ENCODE measurements at regions not wholly inside any gene's neighbourhood (a gene's known extent, or its start where the extent isn't known, plus 50 kb on each side); places are given as distances from the start of the nearest gene placed in this dataset.

GRCh38 chr2:104163611-104164130 is 690.2 kb upstream of the POU3F3 start:
- Mint-ChIP-seq H3K4me3 (no peak overlapping the region), H3K27me3 (ENCODE audit: low read depth) (no peaks in the 10 kb centered on the region), H3K9me3 (peaks cover 2 to 3% of the 10 kb centered on the region in 2 donors), H3K4me1 (ENCODE audit: low read depth) (no peaks in the 10 kb centered on the region), H3K27ac (no peak overlapping the region), H3K36me3 (ENCODE audit: insufficient read depth in 2 of 2) (no peaks in the 10 kb centered on the region)
- ATAC-seq (replicated peaks in 1 of 2) = no peak
- no peak for DNase-seq

DNA sequence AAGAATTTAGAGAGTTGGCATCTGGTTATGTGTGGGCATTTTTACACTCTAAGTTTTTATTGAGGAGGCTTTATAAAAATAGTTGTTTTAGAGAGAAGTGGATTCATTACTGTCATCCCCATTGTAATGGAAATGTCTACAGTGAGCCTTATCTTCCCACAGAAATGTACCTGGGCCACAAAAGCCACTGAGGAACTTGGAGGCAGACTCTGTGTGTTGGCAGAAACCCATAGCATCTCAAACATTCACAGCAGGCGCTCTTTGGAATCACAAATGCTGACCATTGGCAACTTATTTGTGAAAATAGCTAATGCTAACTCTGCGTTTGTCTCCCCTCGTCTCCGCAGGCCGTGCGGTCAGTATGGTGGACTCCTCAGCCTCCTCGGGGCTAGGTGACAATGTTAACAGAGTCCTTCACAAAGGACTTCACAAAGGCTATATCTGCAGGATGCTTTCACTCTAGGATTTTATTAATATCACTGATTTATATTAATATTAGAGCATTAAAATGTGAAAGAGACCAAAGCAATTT is 689.1 kb upstream of the POU3F3 start:
- Mint-ChIP-seq H3K4me3 (no peak overlapping the region), H3K4me1 (ENCODE audit: low read depth) (no peaks in the 10 kb centered on the region), H3K9me3 (peaks cover 2 to 3% of the 10 kb centered on the region in 2 donors), H3K27me3 (ENCODE audit: low read depth) (no peaks in the 10 kb centered on the region), H3K36me3 (ENCODE audit: insufficient read depth in 2 of 2) (no peaks in the 10 kb centered on the region), H3K27ac (no peak overlapping the region)
- DNase-seq (no peak), ATAC-seq (replicated peaks in 1 of 2) (no peak)

GRCh38 chr2:104177179-104177578 is 676.7 kb upstream of the POU3F3 start:
- DNase-seq (no peak), ATAC-seq (replicated peaks in 1 of 2) (no peak)
- no peaks in the 10 kb centered on the region for H3K4me1 Mint-ChIP-seq (ENCODE audit: low read depth)
- peaks cover 6 to 9% of the 10 kb centered on the region in 2 donors for H3K9me3 Mint-ChIP-seq
- H3K27ac Mint-ChIP-seq = no peak overlapping the region
- H3K36me3 Mint-ChIP-seq (ENCODE audit: insufficient read depth in 2 of 2) = no peaks in the 10 kb centered on the region
- no peaks in the 10 kb centered on the region for H3K27me3 Mint-ChIP-seq (ENCODE audit: low read depth)
- H3K4me3 Mint-ChIP-seq = no peak overlapping the region

DNA sequence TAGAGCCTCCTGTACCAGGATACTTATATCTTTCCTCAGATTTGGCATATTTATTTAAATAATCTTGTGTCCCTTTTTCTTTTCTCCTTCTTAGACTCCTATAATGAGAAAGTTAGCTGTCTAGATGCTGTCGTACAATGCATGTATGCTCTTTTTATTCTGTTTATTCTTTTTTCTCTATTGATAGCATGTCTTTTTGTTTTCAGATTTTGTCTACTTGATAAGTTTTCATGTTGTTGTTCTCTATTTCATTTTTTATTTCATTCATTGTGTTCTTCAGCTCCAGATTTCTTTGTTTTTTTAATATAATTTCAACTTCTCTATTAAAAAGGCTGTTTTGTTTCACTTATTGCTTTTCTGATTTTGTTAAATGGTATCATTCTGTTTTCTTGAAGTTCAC is 674.3 kb upstream of the POU3F3 start:
- H3K4me1 Mint-ChIP-seq (ENCODE audit: low read depth) = no peaks in the 10 kb centered on the region

DNA sequence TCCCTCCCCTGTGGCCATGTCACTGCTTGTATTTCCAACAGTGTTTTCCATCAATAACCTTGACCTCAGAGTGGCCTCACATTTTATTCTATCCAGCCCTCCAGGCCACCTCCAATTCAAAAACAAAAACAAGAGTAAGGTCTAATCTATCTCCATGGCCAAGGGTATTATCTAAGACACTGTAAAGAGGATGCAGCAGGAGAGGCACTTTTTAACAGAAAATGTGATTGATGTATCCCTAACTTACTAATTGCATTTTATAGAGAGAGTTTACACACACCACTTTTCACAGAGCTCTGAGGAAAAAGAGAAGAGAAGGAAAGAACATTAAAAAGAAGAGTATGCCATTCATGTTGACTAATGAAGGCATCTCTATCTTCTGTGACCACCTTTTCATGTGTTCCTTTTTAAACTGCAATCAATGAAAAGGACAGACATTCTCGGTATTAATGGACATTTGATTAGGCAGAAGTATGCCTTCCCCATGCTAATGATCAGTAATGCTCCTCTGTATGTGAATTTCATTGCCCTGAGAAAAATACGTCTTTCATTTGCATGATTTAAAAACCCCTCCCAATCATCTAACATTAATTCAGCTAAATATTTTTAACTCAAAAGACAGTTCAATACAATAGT is 653.3 kb upstream of the POU3F3 start:
- H3K4me1 Mint-ChIP-seq (ENCODE audit: low read depth) = no peaks in the 10 kb centered on the region

More for the DNA sequence above, 674.3 kb upstream of the POU3F3 start:
- ATAC-seq (replicated peaks in 1 of 2) (no peak), DNase-seq (no peak)
- Mint-ChIP-seq H3K27me3 (ENCODE audit: low read depth) (no peaks in the 10 kb centered on the region), H3K4me3 (no peak overlapping the region), H3K36me3 (ENCODE audit: insufficient read depth in 2 of 2) (no peaks in the 10 kb centered on the region), H3K9me3 (peaks cover 8 to 11% of the 10 kb centered on the region in 2 donors), H3K27ac (no peak overlapping the region)

DNA sequence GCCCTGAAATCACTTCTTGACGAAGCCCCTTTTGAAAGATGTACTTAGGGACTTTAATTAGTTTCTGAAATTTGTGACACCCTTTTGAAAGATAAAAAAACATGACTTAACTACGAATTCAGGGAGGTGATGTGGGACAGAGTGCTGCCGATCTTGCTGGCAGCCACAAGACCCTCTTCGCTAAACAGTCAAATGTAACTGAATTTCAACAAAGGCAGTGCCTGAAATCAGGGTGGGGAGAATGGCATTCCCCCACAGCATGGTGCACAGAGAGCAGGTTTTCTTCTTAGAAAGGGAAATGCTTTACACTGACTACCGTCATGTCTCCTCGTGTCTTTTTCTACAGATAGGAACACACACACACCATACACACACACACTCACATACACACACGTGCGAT is 640.2 kb upstream of the POU3F3 start:
- peaks cover under 1 to 7% of the 10 kb centered on the region in 2 donors for H3K9me3 Mint-ChIP-seq
- H3K36me3 Mint-ChIP-seq (ENCODE audit: insufficient read depth in 2 of 2) = no peaks in the 10 kb centered on the region
- no peaks in the 10 kb centered on the region for H3K4me1 Mint-ChIP-seq (ENCODE audit: low read depth)
- H3K27me3 Mint-ChIP-seq (ENCODE audit: low read depth) = no peaks in the 10 kb centered on the region
- no peak for DNase-seq
- H3K4me3 Mint-ChIP-seq = no peak overlapping the region
- no peak for ATAC-seq (replicated peaks in 1 of 2)
- no peak overlapping the region for H3K27ac Mint-ChIP-seq

More for the DNA sequence above, 653.3 kb upstream of the POU3F3 start:
- H3K36me3 Mint-ChIP-seq (ENCODE audit: insufficient read depth in 2 of 2) = no peaks in the 10 kb centered on the region
- H3K9me3 Mint-ChIP-seq = peaks cover 2 to 8% of the 10 kb centered on the region in 2 donors
- no peak overlapping the region for H3K4me3 Mint-ChIP-seq
- DNase-seq (no peak), ATAC-seq (replicated peaks in 1 of 2) (no peak)
- H3K27ac Mint-ChIP-seq = no peak overlapping the region
- H3K27me3 Mint-ChIP-seq (ENCODE audit: low read depth) = no peaks in the 10 kb centered on the region

GRCh38 chr2:104215269-104216161 is 638.4 kb upstream of the POU3F3 start:
- ATAC-seq (replicated peaks in 1 of 2) = no peak
- H3K36me3 Mint-ChIP-seq (ENCODE audit: insufficient read depth in 2 of 2) = no peaks in the 10 kb centered on the region

GRCh38 chr2:104233591-104233990 is 620.3 kb upstream of the POU3F3 start:
- H3K27ac Mint-ChIP-seq = no peak overlapping the region
- no peak for DNase-seq
- peaks cover 8 to 19% of the 10 kb centered on the region in 2 donors for H3K9me3 Mint-ChIP-seq
- ATAC-seq (replicated peaks in 1 of 2) = no peak
- H3K4me1 Mint-ChIP-seq (ENCODE audit: low read depth) = no peaks in the 10 kb centered on the region
- no peak overlapping the region for H3K4me3 Mint-ChIP-seq
- no peaks in the 10 kb centered on the region for H3K36me3 Mint-ChIP-seq (ENCODE audit: insufficient read depth in 2 of 2)
- no peaks in the 10 kb centered on the region for H3K27me3 Mint-ChIP-seq (ENCODE audit: low read depth)

More at GRCh38 chr2:104215269-104216161, 638.4 kb upstream of the POU3F3 start:
- DNase-seq = no peak
- Mint-ChIP-seq H3K9me3 (peaks cover 3 to 7% of the 10 kb centered on the region in 2 donors), H3K4me1 (ENCODE audit: low read depth) (no peaks in the 10 kb centered on the region), H3K4me3 (no peak overlapping the region), H3K27me3 (ENCODE audit: low read depth) (no peaks in the 10 kb centered on the region), H3K27ac (no peak overlapping the region)

DNA sequence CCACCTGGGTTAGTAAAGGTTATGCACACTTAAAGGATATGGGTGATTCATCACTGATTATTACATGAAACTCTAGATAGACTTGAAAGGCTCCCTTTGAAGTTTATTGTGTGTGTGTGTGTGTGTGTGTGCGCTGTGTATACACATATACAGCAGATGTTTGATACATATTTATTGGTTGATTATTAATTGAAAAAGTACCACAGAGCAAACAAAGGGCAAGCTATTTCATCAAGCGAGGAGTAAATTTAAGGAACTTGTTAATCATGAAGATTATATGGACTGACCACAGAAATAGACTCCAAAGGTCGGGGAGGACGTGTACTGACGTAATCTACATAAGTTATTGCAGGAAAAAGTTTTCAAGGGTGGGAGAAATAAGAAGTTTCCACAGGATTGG is 617.4 kb upstream of the POU3F3 start:
- no peak overlapping the region for H3K27ac Mint-ChIP-seq
- H3K36me3 Mint-ChIP-seq (ENCODE audit: insufficient read depth in 2 of 2) = peaks cover 2 to 3% of the 10 kb centered on the region in 2 donors
- no peaks in the 10 kb centered on the region for H3K27me3 Mint-ChIP-seq (ENCODE audit: low read depth)
- no peaks in the 10 kb centered on the region for H3K4me1 Mint-ChIP-seq (ENCODE audit: low read depth)
- no peak overlapping the region for H3K4me3 Mint-ChIP-seq
- ATAC-seq (replicated peaks in 1 of 2) = no peak
- peaks cover 10 to 19% of the 10 kb centered on the region in 2 donors for H3K9me3 Mint-ChIP-seq
- no peak for DNase-seq

DNA sequence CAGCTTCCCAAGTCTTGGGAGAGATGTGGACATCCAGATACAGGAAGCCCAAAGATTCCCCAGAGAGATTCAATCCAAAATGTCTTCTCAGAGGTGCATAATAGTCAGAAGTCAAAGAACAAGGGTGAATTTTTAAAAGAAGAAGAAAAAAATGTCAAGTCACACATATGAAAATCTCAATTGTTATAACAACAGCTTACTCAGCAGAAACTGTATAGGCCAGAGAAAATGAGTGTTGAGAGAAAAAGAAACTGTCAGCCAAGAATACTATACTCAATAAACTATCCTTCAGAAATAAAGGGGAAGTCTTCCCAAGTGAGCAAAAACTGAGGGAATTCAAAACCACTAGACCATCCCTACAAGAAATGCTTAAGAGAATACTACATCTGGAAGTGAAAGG is 612.9 kb upstream of the POU3F3 start:
- H3K4me3 Mint-ChIP-seq = no peak overlapping the region
- no peak for DNase-seq
- ATAC-seq (replicated peaks in 1 of 2) = no peak
- peaks cover 2 to 3% of the 10 kb centered on the region in 2 donors for H3K36me3 Mint-ChIP-seq (ENCODE audit: insufficient read depth in 2 of 2)
- peaks cover 11 to 21% of the 10 kb centered on the region in 2 donors for H3K9me3 Mint-ChIP-seq
- H3K4me1 Mint-ChIP-seq (ENCODE audit: low read depth) = no peaks in the 10 kb centered on the region
- H3K27me3 Mint-ChIP-seq (ENCODE audit: low read depth) = no peaks in the 10 kb centered on the region
- H3K27ac Mint-ChIP-seq = no peak overlapping the region

DNA sequence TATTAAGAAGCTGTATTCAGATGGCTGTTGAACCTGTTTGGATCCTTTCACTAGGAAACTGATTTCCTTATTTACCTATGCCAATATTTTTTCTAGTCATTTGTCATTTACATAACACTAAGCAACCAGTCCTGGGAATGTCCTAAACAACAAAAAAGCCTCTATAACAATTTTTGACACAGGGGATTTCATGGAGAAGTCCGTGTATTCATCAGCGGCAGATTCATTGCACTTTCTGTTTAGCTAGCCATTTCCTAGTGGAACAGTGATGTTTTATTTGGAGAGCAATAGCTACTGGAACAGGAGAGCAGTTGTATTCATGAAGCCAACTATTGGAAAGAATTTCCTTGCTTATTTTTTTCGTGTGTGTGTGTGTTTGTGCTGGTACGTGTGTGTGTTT is 604.3 kb upstream of the POU3F3 start:
- no peak for ATAC-seq (replicated peaks in 1 of 2)
- Mint-ChIP-seq H3K27ac (no peak overlapping the region), H3K36me3 (ENCODE audit: insufficient read depth in 2 of 2) (no peaks in the 10 kb centered on the region), H3K9me3 (peaks cover under 1% of the 10 kb centered on the region in 2 donors), H3K4me1 (ENCODE audit: low read depth) (no peaks in the 10 kb centered on the region), H3K4me3 (no peak overlapping the region), H3K27me3 (ENCODE audit: low read depth) (no peaks in the 10 kb centered on the region)
- no peak for DNase-seq

DNA sequence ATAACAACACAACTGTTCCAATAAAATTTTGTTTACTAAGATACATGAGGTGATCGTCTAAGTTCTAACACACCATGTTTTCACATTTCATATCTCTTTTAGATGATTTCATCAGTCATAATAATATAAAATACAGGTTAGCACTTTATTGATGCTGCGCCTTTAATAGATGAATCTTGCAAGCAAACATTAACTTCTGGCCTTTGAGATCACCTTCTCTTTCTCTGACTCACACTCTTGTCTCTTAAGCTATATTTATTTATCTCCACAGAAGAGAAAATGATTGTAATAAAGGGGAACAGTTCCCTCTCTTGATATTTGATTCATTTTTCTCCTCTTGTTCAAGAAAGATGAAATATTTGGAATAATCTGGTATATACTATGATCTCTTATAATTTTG is 603.3 kb upstream of the POU3F3 start:
- no peaks in the 10 kb centered on the region for H3K27me3 Mint-ChIP-seq (ENCODE audit: low read depth)
- H3K4me1 Mint-ChIP-seq (ENCODE audit: low read depth) = no peaks in the 10 kb centered on the region
- H3K4me3 Mint-ChIP-seq = no peak overlapping the region
- no peak for DNase-seq
- no peak for ATAC-seq (replicated peaks in 1 of 2)
- no peak overlapping the region for H3K27ac Mint-ChIP-seq
- H3K9me3 Mint-ChIP-seq = peaks cover 2% of the 10 kb centered on the region in 2 donors
- no peaks in the 10 kb centered on the region for H3K36me3 Mint-ChIP-seq (ENCODE audit: insufficient read depth in 2 of 2)

GRCh38 chr2:104254017-104254416 is 599.9 kb upstream of the POU3F3 start:
- H3K27ac Mint-ChIP-seq = no peak overlapping the region
- peaks cover 2% of the 10 kb centered on the region in 2 donors for H3K9me3 Mint-ChIP-seq
- no peaks in the 10 kb centered on the region for H3K4me1 Mint-ChIP-seq (ENCODE audit: low read depth)
- no peak for DNase-seq
- no peak overlapping the region for H3K4me3 Mint-ChIP-seq
- no peaks in the 10 kb centered on the region for H3K27me3 Mint-ChIP-seq (ENCODE audit: low read depth)
- H3K36me3 Mint-ChIP-seq (ENCODE audit: insufficient read depth in 2 of 2) = no peaks in the 10 kb centered on the region
- ATAC-seq (replicated peaks in 1 of 2) = no peak

Measured in activated T-cell treated with anti-CD3 and anti-CD28 coated beads, Interleukin-2, amount 50 U/mL, for 72 hours (primary cell).